ENCODE measurements at regions not wholly inside any gene's neighbourhood (a gene's known extent, or its start where the extent isn't known, plus 50 kb on each side); places are given as distances from the start of the nearest gene placed in this dataset.

DNA sequence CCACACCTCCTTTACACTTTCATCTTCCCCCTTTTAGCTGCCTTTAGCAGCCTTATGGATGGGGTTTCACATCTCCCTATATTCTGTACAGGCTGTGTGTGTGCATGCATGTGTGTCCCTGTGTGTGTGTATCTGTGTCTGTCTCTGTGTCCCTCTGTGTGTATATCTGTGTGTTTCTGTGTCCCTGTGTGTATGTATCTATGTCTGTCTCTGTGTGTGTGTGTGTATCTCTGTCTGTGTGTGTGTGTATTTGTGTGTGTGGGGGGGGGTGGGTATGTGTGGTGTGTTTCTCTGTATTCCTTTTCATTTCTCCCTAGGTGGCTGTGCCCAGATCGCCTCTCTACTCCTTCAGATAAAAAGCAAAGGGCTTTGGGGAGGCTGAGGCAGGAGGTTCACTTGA is 52.2 kb upstream of the CD83 start:
- no peak for DNase-seq

DNA sequence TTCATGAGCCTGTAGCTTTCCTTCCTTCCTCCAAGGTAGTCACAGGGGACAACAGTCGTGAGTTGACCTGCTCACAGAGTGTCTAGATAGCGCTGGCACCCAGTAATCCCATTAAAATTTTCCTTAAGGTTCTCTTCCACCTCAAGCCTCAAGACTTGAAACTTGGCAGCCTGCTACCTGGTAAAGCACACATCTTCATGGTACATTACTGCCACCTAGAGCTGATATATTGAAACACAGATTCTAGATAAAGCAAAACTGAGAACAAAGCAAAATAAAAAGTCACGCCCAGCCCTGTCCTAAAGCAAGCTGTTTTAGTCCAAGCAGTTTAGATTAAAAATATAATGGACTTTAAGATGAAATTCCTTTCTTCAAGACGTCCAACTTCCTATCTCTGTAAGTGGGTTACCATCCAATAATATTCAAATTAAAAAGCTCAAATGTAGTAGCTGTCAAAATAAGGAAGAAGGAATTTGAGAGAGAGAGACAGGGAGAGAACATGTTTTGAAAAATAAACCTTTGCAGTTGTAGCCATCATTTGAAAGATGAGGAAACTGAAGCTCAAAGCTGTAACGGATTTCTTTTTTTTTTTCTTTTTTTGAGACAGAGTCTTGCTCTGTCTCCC is 50.7 kb upstream of the CD83 start:
- DNase-seq, result peak; percentile 81

DNA sequence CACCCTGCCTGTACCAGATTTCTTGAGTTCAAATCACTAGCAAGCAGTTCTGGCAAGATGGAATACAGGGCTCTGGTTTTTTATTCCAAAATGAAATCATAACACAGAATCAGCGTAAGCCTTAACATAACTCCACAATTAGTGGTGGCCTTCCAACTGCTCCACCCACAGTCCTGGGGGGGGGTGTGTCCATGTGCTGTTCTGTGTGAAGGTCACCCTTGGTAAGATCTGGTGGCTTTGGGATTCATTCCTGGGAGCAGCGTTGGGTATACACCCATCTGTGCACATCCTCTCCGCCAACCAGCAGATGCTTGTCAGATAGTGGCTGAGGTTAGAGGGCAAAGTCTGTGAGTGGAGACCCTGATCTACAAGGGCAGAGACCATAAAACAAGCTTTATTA is 49.9 kb upstream of the CD83 start:
- no peak for DNase-seq
